ENCODE measurements at regions not wholly inside any gene's neighbourhood (a gene's known extent, or its start where the extent isn't known, plus 50 kb on each side); places are given as distances from the start of the nearest gene placed in this dataset.

DNA sequence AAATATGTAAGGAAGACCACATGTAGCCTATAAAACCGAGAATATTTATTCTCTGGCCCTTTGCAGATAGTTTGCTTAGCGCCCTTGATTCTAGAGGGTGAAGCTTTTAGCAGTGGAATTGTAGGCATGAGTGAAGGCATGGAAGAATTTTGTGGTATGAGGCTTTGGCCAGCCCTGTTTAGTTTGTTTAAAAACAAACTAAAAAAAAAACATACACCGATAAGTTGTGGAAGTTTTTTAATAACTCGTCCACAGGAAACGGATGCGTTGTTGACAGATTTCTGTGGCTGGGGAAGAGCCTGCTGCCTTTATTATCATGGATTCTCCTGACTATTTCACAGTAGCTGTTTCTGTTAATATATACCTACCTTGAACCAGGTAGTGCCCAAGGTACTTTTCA is 194.7 kb upstream of the LNX1 start:
- in situ Hi-C loops (cut with MboI; ENCODE audit: low sequenced_read_pairs, unreplicated experiment) = no loop called here
- TF ChIP-seq, protein P1, sequence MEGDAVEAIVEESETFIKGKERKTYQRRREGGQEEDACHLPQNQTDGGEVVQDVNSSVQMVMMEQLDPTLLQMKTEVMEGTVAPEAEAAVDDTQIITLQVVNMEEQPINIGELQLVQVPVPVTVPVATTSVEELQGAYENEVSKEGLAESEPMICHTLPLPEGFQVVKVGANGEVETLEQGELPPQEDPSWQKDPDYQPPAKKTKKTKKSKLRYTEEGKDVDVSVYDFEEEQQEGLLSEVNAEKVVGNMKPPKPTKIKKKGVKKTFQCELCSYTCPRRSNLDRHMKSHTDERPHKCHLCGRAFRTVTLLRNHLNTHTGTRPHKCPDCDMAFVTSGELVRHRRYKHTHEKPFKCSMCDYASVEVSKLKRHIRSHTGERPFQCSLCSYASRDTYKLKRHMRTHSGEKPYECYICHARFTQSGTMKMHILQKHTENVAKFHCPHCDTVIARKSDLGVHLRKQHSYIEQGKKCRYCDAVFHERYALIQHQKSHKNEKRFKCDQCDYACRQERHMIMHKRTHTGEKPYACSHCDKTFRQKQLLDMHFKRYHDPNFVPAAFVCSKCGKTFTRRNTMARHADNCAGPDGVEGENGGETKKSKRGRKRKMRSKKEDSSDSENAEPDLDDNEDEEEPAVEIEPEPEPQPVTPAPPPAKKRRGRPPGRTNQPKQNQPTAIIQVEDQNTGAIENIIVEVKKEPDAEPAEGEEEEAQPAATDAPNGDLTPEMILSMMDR (IDR thresholded peaks at IDR 0.05; ENCODE audit: borderline replicate concordance, control extremely low read depth, extremely low read depth, insufficient read depth, missing control alignments) = no peak
- no peak for DNase-seq (ENCODE audit: low spot score)

DNA sequence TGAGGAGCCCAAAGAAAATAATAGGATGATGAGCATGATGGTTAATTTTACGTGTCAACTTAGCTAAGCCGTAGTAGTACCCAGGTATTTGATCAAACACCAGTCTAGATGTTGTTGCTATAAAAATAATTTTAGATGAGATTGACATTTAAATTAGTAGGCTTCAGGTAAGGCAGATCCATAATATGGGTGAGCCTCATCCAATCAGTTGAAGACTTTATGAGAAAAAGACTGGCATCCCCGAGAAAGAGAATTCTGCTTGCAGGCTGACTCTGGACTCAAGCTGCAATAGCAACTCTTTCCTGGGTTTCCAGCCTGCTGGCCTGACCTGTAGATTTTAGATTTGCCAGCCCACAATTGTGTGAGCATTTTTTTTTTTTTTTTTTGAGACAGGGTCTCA is 192.8 kb upstream of the LNX1 start:
- DNase-seq (ENCODE audit: low spot score) = no peak
- in situ Hi-C loops (cut with MboI; ENCODE audit: low sequenced_read_pairs, unreplicated experiment) = no loop called here
- TF ChIP-seq, protein P1 (IDR thresholded peaks at IDR 0.05; ENCODE audit: borderline replicate concordance, control extremely low read depth, extremely low read depth, insufficient read depth, missing control alignments) = no peak

DNA sequence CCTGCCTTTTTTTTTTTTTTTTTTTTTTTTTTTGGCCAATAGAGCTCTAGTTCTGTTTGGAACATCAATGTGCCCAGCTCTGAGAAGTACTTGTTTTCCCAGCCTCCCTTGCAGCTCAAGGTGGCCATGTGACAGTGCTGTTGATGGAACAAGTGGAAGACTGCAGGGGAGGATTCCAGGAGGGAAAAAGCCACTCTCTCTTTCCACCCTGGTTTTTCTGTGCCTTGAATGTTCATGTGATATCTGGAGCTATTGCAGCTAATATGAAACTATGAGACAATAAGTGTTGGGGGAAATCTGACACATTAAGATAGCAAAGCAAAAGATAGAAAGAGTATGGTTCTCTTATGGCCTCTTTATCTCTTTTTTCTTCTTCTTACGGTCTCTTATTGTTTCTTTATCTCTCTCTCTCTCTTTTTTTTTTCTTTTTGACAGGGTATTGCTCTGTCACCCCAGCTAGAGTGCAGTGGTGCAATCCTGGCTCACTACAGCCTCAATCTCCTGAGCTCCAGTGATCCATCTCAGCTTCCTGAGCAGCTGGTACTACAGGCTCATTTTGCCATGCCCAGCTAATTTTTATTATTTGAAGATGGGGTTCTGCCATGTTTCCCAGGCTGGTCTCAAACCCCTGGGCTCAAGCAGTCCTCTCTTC is 192.0 kb upstream of the LNX1 start:
- in situ Hi-C loops (cut with MboI; ENCODE audit: low sequenced_read_pairs, unreplicated experiment) = no loop called here

DNA sequence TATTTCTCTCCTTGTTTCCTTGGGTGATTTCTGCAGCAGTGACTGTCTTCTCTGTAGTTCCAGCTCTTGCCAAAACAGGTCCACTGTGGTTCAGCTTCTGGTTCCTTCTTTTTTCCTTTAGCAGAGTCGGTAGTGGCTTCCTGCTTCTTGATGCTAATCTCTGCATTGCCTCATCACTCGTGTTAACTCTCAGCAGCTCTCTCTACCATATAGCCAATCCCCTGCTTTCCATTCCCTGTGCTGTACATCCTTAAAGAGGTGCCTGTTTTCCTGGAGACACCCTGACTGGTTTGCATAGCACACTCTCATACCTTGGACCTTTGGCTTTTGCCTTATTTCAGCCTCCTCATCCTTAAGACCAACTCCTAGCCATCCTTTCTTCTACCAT is 191.2 kb upstream of the LNX1 start:
- TF ChIP-seq, protein P1 (IDR thresholded peaks at IDR 0.05; ENCODE audit: borderline replicate concordance, control extremely low read depth, extremely low read depth, insufficient read depth, missing control alignments) = no peak
- in situ Hi-C loops (cut with MboI; ENCODE audit: low sequenced_read_pairs, unreplicated experiment) = no loop called here
- DNase-seq (ENCODE audit: low spot score) = no peak

More for the DNA sequence above, 192.0 kb upstream of the LNX1 start:
- TF ChIP-seq, protein P1 (IDR thresholded peaks at IDR 0.05; ENCODE audit: borderline replicate concordance, control extremely low read depth, extremely low read depth, insufficient read depth, missing control alignments) = no peak
- DNase-seq (ENCODE audit: low spot score) = no peak

DNA sequence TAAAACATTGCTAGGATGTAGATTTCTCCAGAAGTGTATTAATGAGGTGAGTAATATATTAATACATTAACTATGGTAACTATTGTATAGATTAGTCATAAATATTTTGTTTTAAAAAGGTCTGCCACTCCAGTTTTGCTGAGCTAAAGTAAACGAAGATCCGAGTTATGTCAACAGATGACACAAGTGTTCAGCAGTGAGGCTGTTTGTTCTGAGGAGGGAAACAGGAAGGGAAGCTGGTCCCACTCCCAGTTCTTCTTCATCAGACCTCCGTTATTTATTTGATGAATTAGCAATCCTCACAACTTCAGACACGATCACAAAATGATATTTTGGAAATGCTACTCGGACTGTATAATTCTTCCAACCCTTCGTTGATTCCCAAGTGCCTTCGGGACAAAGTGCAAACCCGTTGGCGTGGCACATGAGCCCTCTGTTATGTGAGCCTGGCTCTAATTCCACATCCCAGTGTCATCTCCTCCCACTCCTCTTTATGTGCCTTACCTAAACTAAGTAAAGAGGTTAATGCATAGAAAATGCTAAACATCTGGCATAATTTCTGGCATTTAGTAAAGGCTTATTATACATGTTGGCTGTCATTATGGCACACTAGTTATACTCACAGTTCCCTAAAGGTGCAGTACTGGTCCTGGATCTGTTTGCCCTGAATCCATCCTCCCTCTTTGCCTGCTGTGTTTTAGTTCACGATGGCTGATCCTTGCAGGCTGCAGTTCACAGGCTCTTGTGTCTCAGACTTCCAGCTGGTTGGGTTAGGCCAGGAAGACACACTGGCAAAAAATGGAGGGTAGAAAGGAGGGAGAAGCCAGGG is 190.6 kb upstream of the LNX1 start:
- TF ChIP-seq, protein P1 (IDR thresholded peaks at IDR 0.05; ENCODE audit: borderline replicate concordance, control extremely low read depth, extremely low read depth, insufficient read depth, missing control alignments) = no peak
- no peak for DNase-seq (ENCODE audit: low spot score)

DNA sequence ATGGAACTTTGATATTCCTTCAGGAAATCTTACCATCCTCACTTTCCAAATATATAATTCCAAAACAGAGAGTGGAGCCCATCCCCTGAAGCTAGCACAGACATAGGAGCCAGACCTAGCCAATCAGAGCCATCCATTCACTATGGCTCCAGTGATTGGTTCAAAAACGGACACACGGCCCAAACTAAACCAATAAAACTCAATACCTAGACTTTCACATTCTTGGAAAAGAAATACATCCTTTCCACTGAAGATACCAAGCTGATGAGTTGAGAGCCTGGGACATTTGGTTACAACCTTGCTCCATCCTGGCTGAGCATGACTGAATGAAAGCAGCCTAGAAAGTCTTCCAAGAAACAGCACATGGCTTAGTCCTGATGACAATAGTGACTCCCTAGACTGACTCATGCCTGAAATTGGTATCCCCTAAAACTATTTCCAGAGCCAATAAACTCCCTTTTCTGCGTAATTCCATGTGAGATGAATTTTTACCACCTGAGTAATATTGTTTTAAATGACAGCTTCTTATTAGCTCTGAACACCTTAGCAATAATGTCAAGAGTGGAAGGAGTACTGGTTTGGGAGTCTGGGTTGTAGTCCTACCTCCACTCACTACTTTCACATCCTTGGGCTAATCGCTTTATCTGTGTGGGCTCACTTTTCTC is 189.6 kb upstream of the LNX1 start:
- in situ Hi-C loops (cut with MboI; ENCODE audit: low sequenced_read_pairs, unreplicated experiment) = no loop called here
- TF ChIP-seq, protein P1 (IDR thresholded peaks at IDR 0.05; ENCODE audit: borderline replicate concordance, control extremely low read depth, extremely low read depth, insufficient read depth, missing control alignments) = no peak

More for the DNA sequence above, 190.6 kb upstream of the LNX1 start:
- in situ Hi-C loops (cut with MboI; ENCODE audit: low sequenced_read_pairs, unreplicated experiment) = no loop called here

More for the DNA sequence above, 189.6 kb upstream of the LNX1 start:
- DNase-seq (ENCODE audit: low spot score) = no peak

Measured in GM13976 (cell line).